CD4-positive, CD25-positive, alpha-beta regulatory T cell (primary cell): ENCODE measurements at regions not wholly inside any gene's neighbourhood (a gene's known extent, or its start where the extent isn't known, plus 50 kb on each side); places are given as distances from the start of the nearest gene placed in this dataset.

Experiments used
- ATAC-seq, 2 donors: fragments of 150-1000 bp; cut with Tn5 transposase; one replicate each; pipeline ENCODE4 v1.10.0; 2021; ENCODE audit warnings: low read depth in 2 of 2, moderate number of reproducible peaks in 2 of 2, moderate library complexity in 1 of 2
- DNase-seq, 3 donors: peaks; one replicate each; pipeline versions ENCODE4 v3.0.0 to v3.0.0-alpha.2; 2012 to 2022; ENCODE audit warnings: mixed read lengths in 1 of 3
- H3K27ac ChIP-seq: one replicate; pipeline ENCODE4 v1.7.0; 2013; ENCODE audit warnings: mild to moderate bottlenecking, low read length; ENCODE audit not compliant: insufficient read depth, poor library complexity, severe bottlenecking
- H3K27me3 ChIP-seq: one replicate; pipeline ENCODE4 v1.7.0; 2013; ENCODE audit warnings: low read length; ENCODE audit not compliant: control insufficient read depth, insufficient read depth
- H3K36me3 ChIP-seq: one replicate; pipeline ENCODE4 v1.7.0; 2013; ENCODE audit warnings: mild to moderate bottlenecking, low read length, moderate library complexity; ENCODE audit not compliant: control insufficient read depth, insufficient read depth
- H3K4me1 ChIP-seq: 2 replicates; pipeline ENCODE4 v1.7.0; 2013; ENCODE audit warnings: mild to moderate bottlenecking, low read length; ENCODE audit not compliant: insufficient read depth, control insufficient read depth, poor library complexity, severe bottlenecking
- H3K4me3 ChIP-seq: one replicate; pipeline ENCODE4 v1.7.0; 2013; ENCODE audit warnings: low read depth, mild to moderate bottlenecking, low read length, moderate library complexity
- H3K9me3 ChIP-seq, 2 experiments: 1 replicate in 1 of 2; 2 replicates in 1 of 2; pipeline ENCODE4 v1.7.0; 2013; ENCODE audit warnings: low read length in 2 of 2, mild to moderate bottlenecking in 1 of 2, moderate library complexity in 1 of 2; ENCODE audit not compliant: control insufficient read depth in 2 of 2
- H3K27ac Mint-ChIP-seq, 3 donors: one replicate each; pipeline ENCODE4 v1.8.0; 2020 to 2022; ENCODE audit warnings: mild to moderate bottlenecking in 3 of 3, mixed read lengths in 3 of 3, moderate library complexity in 2 of 3
- H3K27me3 Mint-ChIP-seq: one replicate; pipeline ENCODE4 v1.8.0; 2022; ENCODE audit warnings: mild to moderate bottlenecking, mixed read lengths
- H3K36me3 Mint-ChIP-seq: one replicate; pipeline ENCODE4 v1.8.0; 2020; ENCODE audit warnings: mixed read lengths
- H3K4me1 Mint-ChIP-seq, 4 donors: one replicate each; pipeline ENCODE4 v1.8.0; 2020 to 2022; ENCODE audit warnings: mixed read lengths in 4 of 4, mild to moderate bottlenecking in 1 of 4
- H3K4me3 Mint-ChIP-seq, 4 donors: one replicate each; pipeline ENCODE4 v1.8.0; 2020 to 2022; ENCODE audit warnings: mild to moderate bottlenecking in 4 of 4, mixed read lengths in 4 of 4, moderate library complexity in 3 of 4
- H3K9me3 Mint-ChIP-seq, 7 donors: one replicate each; pipeline ENCODE4 v1.8.0; 2020 to 2022; ENCODE audit warnings: mixed read lengths in 7 of 7, mild to moderate bottlenecking in 3 of 7, moderate library complexity in 2 of 7

GRCh38 chr12:132393245-132393795, 63.9 kb upstream of the GALNT9 start:
- Histone ChIP-seq H3K27me3 (no peaks in the 10 kb centered on the region), H3K4me3 (no peak overlapping the region), H3K27ac (no peak overlapping the region), H3K36me3 (no peaks in the 10 kb centered on the region), H3K9me3 (no peaks in the 10 kb centered on the region), H3K4me1 (no peaks in the 10 kb centered on the region)
- ATAC-seq = no peak
- H3K27me3 Mint-ChIP-seq = peaks cover 10% of the 10 kb centered on the region
- H3K4me1 Mint-ChIP-seq = peaks cover 0 to 2% (median 0%) of the 10 kb centered on the region in 4 donors
- H3K36me3 Mint-ChIP-seq = no peaks in the 10 kb centered on the region
- no peak overlapping the region for H3K27ac Mint-ChIP-seq
- H3K4me3 Mint-ChIP-seq = no peak overlapping the region
- peaks cover 0 to 1% (median 0%) of the 10 kb centered on the region in 7 donors for H3K9me3 Mint-ChIP-seq
- DNase-seq = no peak

- no peaks in the 10 kb centered on the region for H3K36me3 Mint-ChIP-seq
- DNase-seq = no peak
- H3K4me1 ChIP-seq = no peaks in the 10 kb centered on the region
- no peak for ATAC-seq
- no peak overlapping the region for H3K4me3 ChIP-seq
- H3K27me3 Mint-ChIP-seq = peaks cover 10% of the 10 kb centered on the region
- no peaks in the 10 kb centered on the region for H3K9me3 ChIP-seq
- peaks cover 0 to 2% (median 0%) of the 10 kb centered on the region in 4 donors for H3K4me1 Mint-ChIP-seq
- peaks cover 0 to 1% (median 0%) of the 10 kb centered on the region in 7 donors for H3K9me3 Mint-ChIP-seq
- H3K36me3 ChIP-seq = no peaks in the 10 kb centered on the region
- no peak overlapping the region for H3K27ac Mint-ChIP-seq
- H3K27ac ChIP-seq = no peak overlapping the region
- no peaks in the 10 kb centered on the region for H3K27me3 ChIP-seq
- H3K4me3 Mint-ChIP-seq = no peak overlapping the region
Observed at GRCh38 chr12:132392389-132393244, 63.2 kb upstream of the GALNT9 start.

- no peaks in the 10 kb centered on the region for H3K9me3 ChIP-seq
- ATAC-seq (no peak), DNase-seq (no peak)
- peaks cover 6% of the 10 kb centered on the region for H3K27me3 Mint-ChIP-seq
- peaks cover 0 to under 1% (median 0%) of the 10 kb centered on the region in 4 donors for H3K4me1 Mint-ChIP-seq
- no peak overlapping the region for H3K4me3 Mint-ChIP-seq
- no peaks in the 10 kb centered on the region for H3K4me1 ChIP-seq
- peaks cover 0 to 1% (median 0%) of the 10 kb centered on the region in 7 donors for H3K9me3 Mint-ChIP-seq
- no peaks in the 10 kb centered on the region for H3K36me3 ChIP-seq
- no peak overlapping the region for H3K4me3 ChIP-seq
- H3K27ac ChIP-seq = no peak overlapping the region
- H3K36me3 Mint-ChIP-seq = no peaks in the 10 kb centered on the region
- H3K27me3 ChIP-seq = no peaks in the 10 kb centered on the region
- no peak overlapping the region for H3K27ac Mint-ChIP-seq
Observed at GRCh38 chr12:132391326-132392041, 62.1 kb upstream of the GALNT9 start.

- H3K27ac ChIP-seq = no peak overlapping the region
- H3K4me1 ChIP-seq = no peaks in the 10 kb centered on the region
- Mint-ChIP-seq H3K4me3 (no peak overlapping the region), H3K9me3 (peaks cover 0 to 1% (median 0%) of the 10 kb centered on the region in 7 donors), H3K36me3 (no peaks in the 10 kb centered on the region), H3K4me1 (no peaks in the 10 kb centered on the region), H3K27me3 (peaks cover 6% of the 10 kb centered on the region), H3K27ac (no peak overlapping the region)
- H3K27me3 ChIP-seq = no peaks in the 10 kb centered on the region
- ATAC-seq (no peak), DNase-seq (no peak)
- H3K36me3 ChIP-seq = no peaks in the 10 kb centered on the region
- H3K9me3 ChIP-seq = no peaks in the 10 kb centered on the region
- H3K4me3 ChIP-seq = no peak overlapping the region
Observed at GRCh38 chr12:132390287-132391076, 61.1 kb upstream of the GALNT9 start.

- Mint-ChIP-seq H3K4me3 (no peak overlapping the region), H3K4me1 (no peaks in the 10 kb centered on the region), H3K27ac (no peak overlapping the region), H3K27me3 (peaks cover 6% of the 10 kb centered on the region), H3K36me3 (no peaks in the 10 kb centered on the region), H3K9me3 (peaks cover 0 to 1% (median 0%) of the 10 kb centered on the region in 7 donors)
- DNase-seq (no peak), ATAC-seq (no peak)
- no peak overlapping the region for H3K27ac ChIP-seq
- H3K36me3 ChIP-seq = no peaks in the 10 kb centered on the region
- no peaks in the 10 kb centered on the region for H3K9me3 ChIP-seq
- H3K27me3 ChIP-seq = no peaks in the 10 kb centered on the region
- no peaks in the 10 kb centered on the region for H3K4me1 ChIP-seq
- H3K4me3 ChIP-seq = no peak overlapping the region
Observed at GRCh38 chr12:132389526-132390286, 60.3 kb upstream of the GALNT9 start.

GRCh38 chr12:132389026-132389425, 59.6 kb upstream of the GALNT9 start:
- no peak overlapping the region for H3K27ac ChIP-seq
- Mint-ChIP-seq H3K4me1 (no peaks in the 10 kb centered on the region), H3K4me3 (no peak overlapping the region), H3K27ac (no peak overlapping the region), H3K9me3 (peaks cover 0 to 1% (median 0%) of the 10 kb centered on the region in 7 donors), H3K27me3 (peaks cover 6% of the 10 kb centered on the region), H3K36me3 (no peaks in the 10 kb centered on the region)
- H3K27me3 ChIP-seq = no peaks in the 10 kb centered on the region
- ATAC-seq (no peak), DNase-seq (no peak)
- no peaks in the 10 kb centered on the region for H3K4me1 ChIP-seq
- no peaks in the 10 kb centered on the region for H3K9me3 ChIP-seq
- H3K4me3 ChIP-seq = no peak overlapping the region
- no peaks in the 10 kb centered on the region for H3K36me3 ChIP-seq
